Colon (tissue), 2 donors: ENCODE measurements at regions not wholly inside any gene's neighbourhood (a gene's known extent, or its start where the extent isn't known, plus 50 kb on each side); places are given as distances from the start of the nearest gene placed in this dataset.

Experiments used
- FAIRE-seq: peaks from 2 replicates; lab custom pipeline; 2012; peaks lifted over from hg19 to GRCh38; lab: Jason Lieb, UNC
- donor health status: control.
- donor health status: control.

- FAIRE-seq, result no peak
Measured at GRCh38 chr4:57682275-57682674, 572.1 kb upstream of the IGFBP7 start.

GRCh38 chr4:57679969-57680368 lies 569.8 kb upstream of the IGFBP7 start:
- FAIRE-seq, result no peak

GRCh38 chr4:57676394-57676793 lies 566.2 kb upstream of the IGFBP7 start:
- no peak for FAIRE-seq

- FAIRE-seq, result no peak
Measured at GRCh38 chr4:57672846-57673433, 562.8 kb upstream of the IGFBP7 start.

- FAIRE-seq, result no peak
Measured at GRCh38 chr4:57668621-57669020, 558.4 kb upstream of the IGFBP7 start.

GRCh38 chr4:57665806-57666205 lies 555.6 kb upstream of the IGFBP7 start:
- no peak for FAIRE-seq

GRCh38 chr4:57661517-57662090 lies 551.4 kb upstream of the IGFBP7 start:
- FAIRE-seq, result no peak

- FAIRE-seq, result no peak
Measured at GRCh38 chr4:57658673-57659072, 548.5 kb upstream of the IGFBP7 start.

GRCh38 chr4:57658188-57658587 lies 548.0 kb upstream of the IGFBP7 start:
- FAIRE-seq, result no peak

GRCh38 chr4:57655342-57655741 lies 545.2 kb upstream of the IGFBP7 start:
- no peak for FAIRE-seq

GRCh38 chr4:57652779-57653178 lies 542.6 kb upstream of the IGFBP7 start:
- no peak for FAIRE-seq

- peak; percentile 18 for FAIRE-seq
Measured at GRCh38 chr4:57640391-57641100, 530.4 kb upstream of the IGFBP7 start.

- no peak for FAIRE-seq
Measured at GRCh38 chr4:57639561-57640382, 529.6 kb upstream of the IGFBP7 start.

- FAIRE-seq, result no peak
Measured at GRCh38 chr4:57635910-57636309, 525.7 kb upstream of the IGFBP7 start.

- no peak for FAIRE-seq
Measured at GRCh38 chr4:57633212-57633859, 523.2 kb upstream of the IGFBP7 start.

GRCh38 chr4:57632564-57632963 lies 522.4 kb upstream of the IGFBP7 start:
- FAIRE-seq, result no peak

GRCh38 chr4:57631147-57631546 lies 521.0 kb upstream of the IGFBP7 start:
- FAIRE-seq, result no peak

- no peak for FAIRE-seq
Measured at GRCh38 chr4:57628004-57628403, 517.8 kb upstream of the IGFBP7 start.

GRCh38 chr4:57614257-57614932 lies 504.2 kb upstream of the IGFBP7 start:
- FAIRE-seq, result no peak

GRCh38 chr4:57612279-57612678 lies 502.1 kb upstream of the IGFBP7 start:
- no peak for FAIRE-seq

- FAIRE-seq, result no peak
Measured at GRCh38 chr4:57607566-57608180, 497.5 kb upstream of the IGFBP7 start.
